ENCODE measurements at regions not wholly inside any gene's neighbourhood (a gene's known extent, or its start where the extent isn't known, plus 50 kb on each side); places are given as distances from the start of the nearest gene placed in this dataset.

DNA sequence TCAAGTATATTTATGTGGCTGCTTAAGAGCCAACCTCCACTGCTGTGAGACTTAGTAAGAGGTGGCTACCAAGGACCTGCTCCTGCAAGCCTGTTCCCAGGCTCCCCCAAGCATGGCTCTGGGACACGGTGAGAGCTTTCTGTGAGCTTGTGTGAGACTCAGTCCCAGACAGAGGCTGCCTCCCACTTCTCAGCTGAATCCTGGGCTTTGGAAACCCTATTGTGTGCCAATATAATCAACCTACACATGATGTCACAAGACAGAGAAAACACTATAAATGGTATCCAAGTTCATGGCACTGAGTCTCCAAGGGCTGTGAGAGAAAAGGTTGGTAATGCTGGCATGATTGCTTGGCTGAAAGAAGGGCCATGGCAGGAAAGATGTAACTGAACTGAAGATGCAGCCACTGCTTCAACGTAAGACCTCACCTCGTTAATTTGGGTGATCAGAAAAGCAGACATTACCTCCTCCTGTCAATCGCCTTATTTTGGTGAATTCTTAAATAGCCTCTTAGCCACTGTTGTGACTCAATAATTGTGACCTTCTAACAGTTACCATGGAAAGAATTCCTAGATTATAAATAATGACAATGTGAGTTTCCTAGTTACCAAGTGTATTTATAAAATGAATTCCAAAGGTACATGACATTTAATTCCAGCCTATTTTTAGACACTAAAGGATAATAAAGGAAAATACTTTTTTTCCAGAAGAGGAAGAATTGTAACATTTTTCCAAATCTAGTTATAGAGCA, 332.0 kb downstream of the IRS2 start:
- TF ChIP-seq POLR2A (IDR thresholded peaks at IDR 0.05), result no peak
- TF ChIP-seq, protein P1, sequence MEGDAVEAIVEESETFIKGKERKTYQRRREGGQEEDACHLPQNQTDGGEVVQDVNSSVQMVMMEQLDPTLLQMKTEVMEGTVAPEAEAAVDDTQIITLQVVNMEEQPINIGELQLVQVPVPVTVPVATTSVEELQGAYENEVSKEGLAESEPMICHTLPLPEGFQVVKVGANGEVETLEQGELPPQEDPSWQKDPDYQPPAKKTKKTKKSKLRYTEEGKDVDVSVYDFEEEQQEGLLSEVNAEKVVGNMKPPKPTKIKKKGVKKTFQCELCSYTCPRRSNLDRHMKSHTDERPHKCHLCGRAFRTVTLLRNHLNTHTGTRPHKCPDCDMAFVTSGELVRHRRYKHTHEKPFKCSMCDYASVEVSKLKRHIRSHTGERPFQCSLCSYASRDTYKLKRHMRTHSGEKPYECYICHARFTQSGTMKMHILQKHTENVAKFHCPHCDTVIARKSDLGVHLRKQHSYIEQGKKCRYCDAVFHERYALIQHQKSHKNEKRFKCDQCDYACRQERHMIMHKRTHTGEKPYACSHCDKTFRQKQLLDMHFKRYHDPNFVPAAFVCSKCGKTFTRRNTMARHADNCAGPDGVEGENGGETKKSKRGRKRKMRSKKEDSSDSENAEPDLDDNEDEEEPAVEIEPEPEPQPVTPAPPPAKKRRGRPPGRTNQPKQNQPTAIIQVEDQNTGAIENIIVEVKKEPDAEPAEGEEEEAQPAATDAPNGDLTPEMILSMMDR (IDR thresholded peaks at IDR 0.05 in 4 of 5, conservative IDR thresholded peaks at IDR 0.05 in 1 of 5), result no peak

Data from gastrocnemius medialis (tissue), 4 donors.